ENCODE measurements at regions not wholly inside any gene's neighbourhood (a gene's known extent, or its start where the extent isn't known, plus 50 kb on each side); places are given as distances from the start of the nearest gene placed in this dataset.
"Not testable (repeated sequence)": the region's sequence is repeated elsewhere in the genome, so short reads cannot be mapped to it uniquely, and the experiment has no call there.

GRCh38 chr5:23864786-23865185 is 357.4 kb downstream of the PRDM9 start:
- no peak for DNase-seq (ENCODE audit: low read depth, low spot score)
- ChIA-PET CTCF (no interaction called here), POLR2A (no interaction called here)
- TF ChIP-seq CTCF (IDR thresholded peaks at IDR 0.05; ENCODE audit: insufficient read depth, low read length, missing control alignments), result no peak
- no peak overlapping the region for H3K4me3 ChIP-seq (ENCODE audit: low read depth, low read length)

GRCh38 chr5:23877847-23878246 is 370.4 kb downstream of the PRDM9 start:
- no peak overlapping the region for H3K4me3 ChIP-seq (ENCODE audit: low read depth, low read length)
- no peak for DNase-seq (ENCODE audit: low read depth, low spot score)
- CTCF ChIA-PET, result no interaction called here
- TF ChIP-seq CTCF (IDR thresholded peaks at IDR 0.05; ENCODE audit: insufficient read depth, low read length, missing control alignments), result no peak
- POLR2A ChIA-PET, result no interaction called here

GRCh38 chr5:23884405-23885031 is 377.1 kb downstream of the PRDM9 start:
- H3K4me3 ChIP-seq (ENCODE audit: low read depth, low read length), result no peak overlapping the region
- ChIA-PET CTCF (no interaction called here), POLR2A (no interaction called here)
- no peak for TF ChIP-seq CTCF (IDR thresholded peaks at IDR 0.05; ENCODE audit: insufficient read depth, low read length, missing control alignments)
- DNase-seq (ENCODE audit: low read depth, low spot score), result no peak

- ChIA-PET CTCF (no interaction called here), POLR2A (no interaction called here)
- H3K4me3 ChIP-seq (ENCODE audit: low read depth, low read length), result no peak overlapping the region
- DNase-seq (ENCODE audit: low read depth, low spot score), result no peak
- TF ChIP-seq CTCF (IDR thresholded peaks at IDR 0.05; ENCODE audit: insufficient read depth, low read length, missing control alignments), result no peak
Observed at GRCh38 chr5:23893561-23893960, 386.2 kb downstream of the PRDM9 start.

- TF ChIP-seq CTCF (IDR thresholded peaks at IDR 0.05; ENCODE audit: insufficient read depth, low read length, missing control alignments), result no peak
- CTCF ChIA-PET, result no interaction called here
- H3K4me3 ChIP-seq (ENCODE audit: low read depth, low read length), result no peak overlapping the region
- POLR2A ChIA-PET, result no interaction called here
- DNase-seq (ENCODE audit: low read depth, low spot score), result no peak
Observed at GRCh38 chr5:23895614-23896013, 388.2 kb downstream of the PRDM9 start.

GRCh38 chr5:23930985-23931384 is 423.6 kb downstream of the PRDM9 start:
- CTCF ChIA-PET, result no interaction called here
- no peak for DNase-seq (ENCODE audit: low read depth, low spot score)

GRCh38 chr5:23951261-23951928 is 444.0 kb downstream of the PRDM9 start:
- DNase-seq (ENCODE audit: low read depth, low spot score); CTCF ChIA-PET; POLR2A ChIA-PET; H3K4me3 ChIP-seq (ENCODE audit: low read depth, low read length): not testable (repeated sequence)

More at GRCh38 chr5:23930985-23931384, 423.6 kb downstream of the PRDM9 start:
- POLR2A ChIA-PET, result no interaction called here
- TF ChIP-seq CTCF (IDR thresholded peaks at IDR 0.05; ENCODE audit: insufficient read depth, low read length, missing control alignments), result no peak
- H3K4me3 ChIP-seq (ENCODE audit: low read depth, low read length), result no peak overlapping the region

All from AG04449 (cell line).